ENCODE measurements at regions not wholly inside any gene's neighbourhood (a gene's known extent, or its start where the extent isn't known, plus 50 kb on each side); places are given as distances from the start of the nearest gene placed in this dataset.
A peak's percentile ranks its signal among the peaks of the same experiment; 100 is the strongest.

GRCh38 chr1:98053471-98054366 is 132.9 kb upstream of the DPYD start:
- TF ChIP-seq CTCF (IDR thresholded peaks at IDR 0.05): 0 out of 2 replicates have a peak, but pooled peaks have one; percentile 9

- TF ChIP-seq CTCF (IDR thresholded peaks at IDR 0.05): peak; percentile 87
Measured at GRCh38 chr1:98051065-98051675, 130.3 kb upstream of the DPYD start.

- TF ChIP-seq CTCF (IDR thresholded peaks at IDR 0.05): no peak
Measured at GRCh38 chr1:98049370-98050135, 128.7 kb upstream of the DPYD start.

GRCh38 chr1:98048751-98049325 is 128.0 kb upstream of the DPYD start:
- TF ChIP-seq CTCF (IDR thresholded peaks at IDR 0.05): no peak

GRCh38 chr1:98048244-98048643 is 127.4 kb upstream of the DPYD start:
- no peak for TF ChIP-seq CTCF (IDR thresholded peaks at IDR 0.05)

GRCh38 chr1:98047171-98047570 is 126.3 kb upstream of the DPYD start:
- no peak for TF ChIP-seq CTCF (IDR thresholded peaks at IDR 0.05)
